Brain microvascular endothelial cell (primary cell): ENCODE measurements at regions not wholly inside any gene's neighbourhood (a gene's known extent, or its start where the extent isn't known, plus 50 kb on each side); places are given as distances from the start of the nearest gene placed in this dataset.

ENCODE experiments used
- DNase-seq: peaks from one replicate; pipeline ENCODE4 v3.0.0-alpha.2; 2020
- H3K27ac ChIP-seq: fragments of 250-450 bp; sonication (Bioruptor Pico); 2 replicates; pipeline ENCODE4 v1.5.1; 2020; ENCODE audit warnings: mild to moderate bottlenecking, moderate library complexity
- H3K27me3 ChIP-seq: fragments of 250-450 bp; sonication (Bioruptor Pico); replicated peaks from 2 replicates; pipeline ENCODE4 v1.5.1; 2020; ENCODE audit warnings: mild to moderate bottlenecking
- H3K36me3 ChIP-seq: fragments of 250-450 bp; sonication (Bioruptor Pico); replicated peaks from 2 replicates; pipeline ENCODE4 v1.5.1; 2020; ENCODE audit warnings: mild to moderate bottlenecking
- H3K4me3 ChIP-seq: 2 replicates; pipeline ENCODE4 v1.5.1; 2011; ENCODE audit warnings: low read depth, mild to moderate bottlenecking, control low read depth, low read length, moderate library complexity
- CTCF ChIP-seq: IDR thresholded peaks from 2 replicates; pipeline ENCODE4 v1.5.1; 2011; ENCODE audit warnings: low read depth, mild to moderate bottlenecking, moderate library complexity, low read length, control low read depth, inconsistent platforms; ENCODE audit errors: missing control alignments
- in situ Hi-C: cut with HindIII; loops from 2 replicates; pipeline ENCODE4 v1.10.0; 2017; ENCODE audit warnings: low sequenced_read_pairs, low pct_ligation_motif_present

- no peak for TF ChIP-seq CTCF
- in situ Hi-C loops = no loop called here
- H3K36me3 ChIP-seq = no peaks in the 10 kb centered on the region
- H3K27ac ChIP-seq = no peak overlapping the region
- no peak for DNase-seq
- H3K4me3 ChIP-seq = no peak overlapping the region
- no peaks in the 10 kb centered on the region for H3K27me3 ChIP-seq
These were observed 245.3 kb downstream of the IRS2 start for GRCh38 chr13:109541081-109541480.

GRCh38 chr13:109537584-109537983, 248.8 kb downstream of the IRS2 start:
- no peaks in the 10 kb centered on the region for H3K27me3 ChIP-seq
- H3K4me3 ChIP-seq = no peak overlapping the region
- DNase-seq = no peak
- H3K36me3 ChIP-seq = no peaks in the 10 kb centered on the region
- H3K27ac ChIP-seq = no peak overlapping the region
- in situ Hi-C loops = no loop called here
- no peak for TF ChIP-seq CTCF

GRCh38 chr13:109533350-109533749, 253.0 kb downstream of the IRS2 start:
- TF ChIP-seq CTCF = no peak
- in situ Hi-C loops = no loop called here

GRCh38 chr13:109529964-109530363, 256.4 kb downstream of the IRS2 start:
- no peaks in the 10 kb centered on the region for H3K27me3 ChIP-seq
- in situ Hi-C loops = no loop called here
- DNase-seq = no peak
- no peak overlapping the region for H3K27ac ChIP-seq
- no peaks in the 10 kb centered on the region for H3K36me3 ChIP-seq
- no peak for TF ChIP-seq CTCF
- no peak overlapping the region for H3K4me3 ChIP-seq

More at GRCh38 chr13:109533350-109533749, 253.0 kb downstream of the IRS2 start:
- no peak for DNase-seq
- no peaks in the 10 kb centered on the region for H3K36me3 ChIP-seq
- no peak overlapping the region for H3K4me3 ChIP-seq
- no peaks in the 10 kb centered on the region for H3K27me3 ChIP-seq
- no peak overlapping the region for H3K27ac ChIP-seq

GRCh38 chr13:109521719-109522118, 264.7 kb downstream of the IRS2 start:
- no peak for TF ChIP-seq CTCF
- Histone ChIP-seq H3K36me3 (no peaks in the 10 kb centered on the region), H3K4me3 (no peak overlapping the region), H3K27me3 (no peaks in the 10 kb centered on the region), H3K27ac (no peak overlapping the region)
- in situ Hi-C loops = no loop called here
- no peak for DNase-seq

GRCh38 chr13:109517517-109517916, 268.9 kb downstream of the IRS2 start:
- Histone ChIP-seq H3K27me3 (no peaks in the 10 kb centered on the region), H3K4me3 (no peak overlapping the region), H3K36me3 (no peaks in the 10 kb centered on the region), H3K27ac (no peak overlapping the region)
- in situ Hi-C loops = no loop called here
- no peak for DNase-seq
- TF ChIP-seq CTCF = no peak
